Kidney epithelial cell (primary cell): ENCODE measurements at regions not wholly inside any gene's neighbourhood (a gene's known extent, or its start where the extent isn't known, plus 50 kb on each side); places are given as distances from the start of the nearest gene placed in this dataset.

Experiments used
- DNase-seq: peaks from one replicate; pipeline ENCODE4 v3.0.0-alpha.2; 2010; ENCODE audit warnings: low read depth
- H3K27me3 ChIP-seq: 2 replicates; pipeline ENCODE4 v1.6.0; 2011; ENCODE audit warnings: low read length; ENCODE audit not compliant: control insufficient read depth, insufficient read depth
- H3K36me3 ChIP-seq: 2 replicates; pipeline ENCODE4 v1.5.1; 2011; ENCODE audit warnings: low read length; ENCODE audit not compliant: control insufficient read depth, insufficient read depth
- H3K4me3 ChIP-seq: 2 replicates; pipeline ENCODE4 v1.5.1; 2011; ENCODE audit warnings: low read depth, mild to moderate bottlenecking, control low read depth, low read length
- TF ChIP-seq, protein P1 (sequence below): IDR thresholded peaks from 2 replicates; pipeline ENCODE4 v1.5.1; 2011; ENCODE audit warnings: mild to moderate bottlenecking, moderate library complexity, low read length, control low read depth, inconsistent platforms; ENCODE audit not compliant: insufficient read depth, poor library complexity, severe bottlenecking

- Histone ChIP-seq H3K36me3 (no peaks in the 10 kb centered on the region), H3K4me3 (no peak overlapping the region), H3K27me3 (no peaks in the 10 kb centered on the region)
- DNase-seq: peak; percentile 97
- TF ChIP-seq, protein P1, sequence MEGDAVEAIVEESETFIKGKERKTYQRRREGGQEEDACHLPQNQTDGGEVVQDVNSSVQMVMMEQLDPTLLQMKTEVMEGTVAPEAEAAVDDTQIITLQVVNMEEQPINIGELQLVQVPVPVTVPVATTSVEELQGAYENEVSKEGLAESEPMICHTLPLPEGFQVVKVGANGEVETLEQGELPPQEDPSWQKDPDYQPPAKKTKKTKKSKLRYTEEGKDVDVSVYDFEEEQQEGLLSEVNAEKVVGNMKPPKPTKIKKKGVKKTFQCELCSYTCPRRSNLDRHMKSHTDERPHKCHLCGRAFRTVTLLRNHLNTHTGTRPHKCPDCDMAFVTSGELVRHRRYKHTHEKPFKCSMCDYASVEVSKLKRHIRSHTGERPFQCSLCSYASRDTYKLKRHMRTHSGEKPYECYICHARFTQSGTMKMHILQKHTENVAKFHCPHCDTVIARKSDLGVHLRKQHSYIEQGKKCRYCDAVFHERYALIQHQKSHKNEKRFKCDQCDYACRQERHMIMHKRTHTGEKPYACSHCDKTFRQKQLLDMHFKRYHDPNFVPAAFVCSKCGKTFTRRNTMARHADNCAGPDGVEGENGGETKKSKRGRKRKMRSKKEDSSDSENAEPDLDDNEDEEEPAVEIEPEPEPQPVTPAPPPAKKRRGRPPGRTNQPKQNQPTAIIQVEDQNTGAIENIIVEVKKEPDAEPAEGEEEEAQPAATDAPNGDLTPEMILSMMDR: no peak
Measured at GRCh38 chr13:44815623-44816022, 173.6 kb downstream of the NUFIP1 start.

DNA sequence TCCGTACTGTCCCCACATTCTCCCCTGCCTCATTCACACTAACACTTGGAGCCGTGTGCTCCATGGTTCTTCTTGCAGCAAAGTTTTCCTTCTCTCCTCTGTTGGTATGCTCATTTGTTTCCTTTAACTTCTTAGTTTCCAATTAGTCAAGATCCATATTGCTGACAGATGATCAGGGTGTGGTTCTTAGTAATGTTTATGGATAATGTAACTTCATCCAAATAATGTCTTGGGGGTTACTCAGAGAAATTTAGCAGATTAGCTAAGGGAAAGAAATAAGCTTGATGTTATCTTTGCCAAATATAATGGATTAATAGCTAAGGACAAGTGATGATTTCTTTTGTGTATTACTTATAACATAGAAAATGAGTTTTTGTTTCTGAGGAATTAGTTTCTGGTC is 174.4 kb downstream of the NUFIP1 start:
- Histone ChIP-seq H3K4me3 (no peak overlapping the region), H3K27me3 (no peaks in the 10 kb centered on the region), H3K36me3 (no peaks in the 10 kb centered on the region)
- no peak for DNase-seq
- TF ChIP-seq, protein P1: no peak

DNA sequence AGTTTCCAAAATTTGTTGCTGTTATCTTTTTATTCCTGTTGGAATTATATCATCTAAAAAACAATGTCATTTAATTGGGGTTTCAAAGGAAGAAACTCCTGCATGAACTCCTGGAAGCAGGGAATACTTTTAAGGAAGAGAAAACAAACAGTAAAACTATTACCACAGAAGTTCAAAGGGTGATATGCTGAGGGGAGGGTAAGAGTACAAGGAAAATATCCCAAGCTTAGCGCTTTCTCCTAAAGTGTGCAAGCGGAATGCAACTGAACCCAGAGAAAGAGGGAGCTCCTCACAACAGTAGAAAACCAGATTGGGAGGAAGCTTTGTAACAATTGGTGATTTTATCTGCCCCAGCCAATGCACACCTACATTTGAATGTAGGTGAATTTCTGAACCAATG is 175.1 kb downstream of the NUFIP1 start:
- Histone ChIP-seq H3K36me3 (no peaks in the 10 kb centered on the region), H3K27me3 (no peaks in the 10 kb centered on the region), H3K4me3 (no peak overlapping the region)
- DNase-seq: no peak
- TF ChIP-seq, protein P1: no peak

DNA sequence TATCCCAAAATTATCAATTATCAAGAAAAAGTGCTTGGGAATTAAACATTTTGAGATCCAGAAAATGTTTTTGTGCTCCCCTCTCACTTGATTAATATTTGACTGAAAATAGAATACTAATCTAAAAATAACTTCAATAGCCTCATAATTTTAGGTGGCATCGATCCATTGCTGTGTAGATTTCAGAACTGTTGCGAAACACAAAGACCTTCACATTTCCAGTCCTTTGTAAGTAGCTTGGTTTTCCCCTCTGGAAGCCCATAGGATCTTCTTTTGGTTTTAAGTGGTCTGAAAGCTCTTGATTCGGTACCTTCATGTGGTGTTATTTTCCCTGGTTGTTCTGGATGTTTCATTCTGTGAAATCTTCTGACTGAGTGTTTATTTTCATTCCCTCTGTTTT is 176.5 kb downstream of the NUFIP1 start:
- Histone ChIP-seq H3K27me3 (no peaks in the 10 kb centered on the region), H3K4me3 (no peak overlapping the region), H3K36me3 (no peaks in the 10 kb centered on the region)
- no peak for DNase-seq
- TF ChIP-seq, protein P1: no peak

DNA sequence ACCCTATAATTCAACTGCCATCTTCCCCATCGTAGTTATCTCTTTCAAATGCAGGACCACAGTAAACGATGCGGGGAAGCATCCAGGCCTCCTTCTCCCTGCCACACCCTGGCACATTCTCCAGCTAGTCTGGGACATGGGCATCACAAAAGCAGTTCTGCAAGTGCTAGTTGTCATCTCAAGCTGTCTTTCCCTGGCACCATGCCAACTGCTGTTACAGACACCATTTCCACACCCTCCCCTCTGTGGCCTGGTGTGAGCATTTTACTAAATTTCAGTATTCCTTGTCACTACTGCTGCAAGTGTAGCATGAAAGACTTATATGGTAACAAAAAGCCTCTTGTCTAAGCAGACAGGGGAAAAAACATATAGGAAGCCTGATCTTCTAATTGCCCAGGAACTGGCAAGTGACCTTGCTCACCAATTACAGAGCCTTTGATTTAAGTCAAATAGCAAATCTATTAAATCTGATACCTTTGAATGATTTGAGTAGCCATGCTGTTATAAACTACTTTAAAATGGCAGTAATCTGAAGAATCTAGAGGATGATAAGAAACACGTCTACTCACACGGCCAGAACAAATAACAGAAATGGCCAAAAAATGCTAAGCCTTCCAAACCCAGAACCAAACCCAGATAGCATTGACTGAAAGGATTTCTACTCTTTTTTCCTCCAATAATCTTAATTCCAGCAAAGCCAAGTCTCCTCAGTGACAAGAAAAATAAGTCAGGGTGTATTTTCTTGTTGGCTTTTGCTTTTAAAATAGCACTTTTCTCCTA is 179.0 kb downstream of the NUFIP1 start:
- no peaks in the 10 kb centered on the region for H3K36me3 ChIP-seq
- no peak overlapping the region for H3K4me3 ChIP-seq
- TF ChIP-seq, protein P1: no peak
- no peak for DNase-seq
- H3K27me3 ChIP-seq: no peaks in the 10 kb centered on the region

DNA sequence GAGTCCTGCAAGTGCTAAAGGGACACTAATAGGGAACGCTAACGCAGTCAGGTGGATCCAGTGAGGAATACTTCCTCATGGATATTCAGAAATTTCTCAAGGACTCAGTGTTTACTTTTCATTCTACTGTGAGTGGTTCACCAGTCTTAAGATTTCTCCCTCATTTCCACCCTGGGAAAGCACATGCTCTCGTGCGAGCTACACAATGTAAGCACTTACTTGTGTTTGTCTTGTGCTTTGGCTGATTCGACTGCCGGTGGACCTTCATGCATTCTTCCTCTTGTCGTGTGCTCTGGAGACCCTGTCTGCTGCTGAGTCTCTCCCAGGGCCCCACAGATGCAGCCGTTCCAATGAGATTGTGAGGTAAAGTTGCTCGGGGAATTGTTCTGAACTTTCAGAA is 180.1 kb downstream of the NUFIP1 start:
- TF ChIP-seq, protein P1: no peak
- no peaks in the 10 kb centered on the region for H3K27me3 ChIP-seq
- no peak overlapping the region for H3K4me3 ChIP-seq
- no peaks in the 10 kb centered on the region for H3K36me3 ChIP-seq
- DNase-seq: no peak
